Lower leg skin (tissue), 3 donors: ENCODE measurements at regions not wholly inside any gene's neighbourhood (a gene's known extent, or its start where the extent isn't known, plus 50 kb on each side); places are given as distances from the start of the nearest gene placed in this dataset.

Experiments
- POLR2A ChIP-seq, 2 donors: fragments of 450-650 bp; IDR thresholded peaks; one replicate each; pipeline ENCODE4 v1.6.1; 2016 to 2017; ENCODE audit warnings: antibody characterized with exemption in 2 of 2, mild to moderate bottlenecking in 1 of 2, moderate library complexity in 1 of 2
- TF ChIP-seq, protein P1 (sequence below), 3 donors: fragments of 450-650 bp; IDR thresholded peaks; one replicate each; pipeline ENCODE4 v1.5.1; 2016; ENCODE audit warnings: antibody characterized with exemption in 3 of 3, mild to moderate bottlenecking in 3 of 3, moderate library complexity in 2 of 3

DNA sequence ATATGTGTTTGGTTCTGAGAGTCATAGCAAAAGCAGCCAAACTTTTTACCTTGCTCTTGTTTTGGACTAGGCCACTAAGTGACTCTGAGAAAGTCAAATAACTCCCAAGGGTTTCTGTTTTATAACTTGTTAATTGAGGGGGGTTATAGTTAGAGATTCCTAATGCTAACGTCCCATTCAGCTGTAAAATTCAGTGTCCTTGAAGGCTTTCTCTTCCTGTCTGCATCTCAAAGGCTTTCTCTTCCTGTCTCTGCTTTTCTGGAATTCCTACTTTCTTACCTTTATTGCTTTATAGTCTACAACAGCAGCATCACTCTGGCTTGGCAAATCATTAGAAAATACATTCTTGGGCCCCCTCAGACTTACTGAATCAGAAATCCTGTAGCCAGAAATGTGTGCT, 479.5 kb upstream of the SEMA6A start:
- TF ChIP-seq, protein P1, sequence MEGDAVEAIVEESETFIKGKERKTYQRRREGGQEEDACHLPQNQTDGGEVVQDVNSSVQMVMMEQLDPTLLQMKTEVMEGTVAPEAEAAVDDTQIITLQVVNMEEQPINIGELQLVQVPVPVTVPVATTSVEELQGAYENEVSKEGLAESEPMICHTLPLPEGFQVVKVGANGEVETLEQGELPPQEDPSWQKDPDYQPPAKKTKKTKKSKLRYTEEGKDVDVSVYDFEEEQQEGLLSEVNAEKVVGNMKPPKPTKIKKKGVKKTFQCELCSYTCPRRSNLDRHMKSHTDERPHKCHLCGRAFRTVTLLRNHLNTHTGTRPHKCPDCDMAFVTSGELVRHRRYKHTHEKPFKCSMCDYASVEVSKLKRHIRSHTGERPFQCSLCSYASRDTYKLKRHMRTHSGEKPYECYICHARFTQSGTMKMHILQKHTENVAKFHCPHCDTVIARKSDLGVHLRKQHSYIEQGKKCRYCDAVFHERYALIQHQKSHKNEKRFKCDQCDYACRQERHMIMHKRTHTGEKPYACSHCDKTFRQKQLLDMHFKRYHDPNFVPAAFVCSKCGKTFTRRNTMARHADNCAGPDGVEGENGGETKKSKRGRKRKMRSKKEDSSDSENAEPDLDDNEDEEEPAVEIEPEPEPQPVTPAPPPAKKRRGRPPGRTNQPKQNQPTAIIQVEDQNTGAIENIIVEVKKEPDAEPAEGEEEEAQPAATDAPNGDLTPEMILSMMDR (IDR thresholded peaks at IDR 0.05) = no peak
- TF ChIP-seq POLR2A (IDR thresholded peaks at IDR 0.05) = no peak
